RWPE2 (cell line): ENCODE measurements at regions not wholly inside any gene's neighbourhood (a gene's known extent, or its start where the extent isn't known, plus 50 kb on each side); places are given as distances from the start of the nearest gene placed in this dataset.

ENCODE experiments used
- ATAC-seq: fragments of 200-7000 bp; cut with Tn5 transposase; 3 replicates; pipeline ENCODE4 v1.9.1; 2021; ENCODE audit warnings: low read depth
- DNase-seq: peaks from one replicate; pipeline ENCODE4 v3.0.0-alpha.2; 2020; ENCODE audit warnings: low spot score
- H3K27ac ChIP-seq: fragments of 450-650 bp; 2 replicates; pipeline ENCODE4 v1.5.1; 2017; ENCODE audit warnings: mild to moderate bottlenecking; ENCODE audit not compliant: poor library complexity, severe bottlenecking
- H3K27me3 ChIP-seq: fragments of 250-450 bp; sonication (Bioruptor Pico); 2 replicates; pipeline ENCODE4 v1.5.1; 2021; ENCODE audit warnings: mild to moderate bottlenecking, moderate library complexity; ENCODE audit not compliant: insufficient read depth, poor library complexity, severe bottlenecking
- H3K36me3 ChIP-seq: fragments of 250-450 bp; sonication (Bioruptor Pico); 2 replicates; pipeline ENCODE4 v1.5.1; 2020; ENCODE audit warnings: low read depth, mild to moderate bottlenecking, moderate library complexity
- H3K4me1 ChIP-seq: fragments of 250-450 bp; sonication (Bioruptor Pico); 2 replicates; pipeline ENCODE4 v1.5.1; 2021; ENCODE audit warnings: mild to moderate bottlenecking, moderate library complexity; ENCODE audit not compliant: insufficient read depth, poor library complexity, severe bottlenecking
- H3K4me3 ChIP-seq: fragments of 250-450 bp; sonication (Bioruptor Pico); 2 replicates; pipeline ENCODE4 v1.5.1; 2021; ENCODE audit warnings: mild to moderate bottlenecking, moderate library complexity; ENCODE audit not compliant: severe bottlenecking
- H3K9me3 ChIP-seq: fragments of 250-450 bp; sonication (Bioruptor Pico); 2 replicates; pipeline ENCODE4 v1.5.1; 2021; ENCODE audit warnings: mild to moderate bottlenecking, moderate library complexity; ENCODE audit not compliant: severe bottlenecking
- TF ChIP-seq, protein P1 (sequence below): fragments of 450-650 bp; IDR thresholded peaks from one replicate; pipeline ENCODE4 v1.5.1; 2017; ENCODE audit warnings: mild to moderate bottlenecking, moderate library complexity; ENCODE audit not compliant: poor library complexity, severe bottlenecking

DNA sequence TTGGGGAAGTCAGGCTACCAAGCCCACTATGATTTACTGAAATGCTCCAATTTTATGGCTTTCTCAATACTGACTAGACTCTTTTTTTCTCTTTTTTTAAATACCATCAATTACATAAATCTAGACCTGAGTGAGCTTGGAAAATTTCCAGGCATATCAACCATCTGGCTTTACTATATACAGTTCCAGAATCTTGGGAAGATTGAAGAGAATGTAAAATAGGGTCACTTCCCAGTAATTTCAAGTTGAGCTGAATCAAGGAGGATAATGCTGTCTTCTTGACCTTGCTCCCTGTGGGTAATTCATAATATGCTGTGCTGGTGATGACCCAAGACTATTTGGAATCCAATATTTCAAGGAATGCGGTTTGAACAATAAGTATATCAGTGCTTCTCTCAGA is 108.1 kb downstream of the MAP3K21 start:
- Histone ChIP-seq H3K4me3 (no peak overlapping the region), H3K27me3 (no peaks in the 10 kb centered on the region), H3K4me1 (no peaks in the 10 kb centered on the region), H3K36me3 (no peaks in the 10 kb centered on the region), H3K27ac (no peak overlapping the region), H3K9me3 (no peaks in the 10 kb centered on the region)
- no peak for DNase-seq
- TF ChIP-seq, protein P1, sequence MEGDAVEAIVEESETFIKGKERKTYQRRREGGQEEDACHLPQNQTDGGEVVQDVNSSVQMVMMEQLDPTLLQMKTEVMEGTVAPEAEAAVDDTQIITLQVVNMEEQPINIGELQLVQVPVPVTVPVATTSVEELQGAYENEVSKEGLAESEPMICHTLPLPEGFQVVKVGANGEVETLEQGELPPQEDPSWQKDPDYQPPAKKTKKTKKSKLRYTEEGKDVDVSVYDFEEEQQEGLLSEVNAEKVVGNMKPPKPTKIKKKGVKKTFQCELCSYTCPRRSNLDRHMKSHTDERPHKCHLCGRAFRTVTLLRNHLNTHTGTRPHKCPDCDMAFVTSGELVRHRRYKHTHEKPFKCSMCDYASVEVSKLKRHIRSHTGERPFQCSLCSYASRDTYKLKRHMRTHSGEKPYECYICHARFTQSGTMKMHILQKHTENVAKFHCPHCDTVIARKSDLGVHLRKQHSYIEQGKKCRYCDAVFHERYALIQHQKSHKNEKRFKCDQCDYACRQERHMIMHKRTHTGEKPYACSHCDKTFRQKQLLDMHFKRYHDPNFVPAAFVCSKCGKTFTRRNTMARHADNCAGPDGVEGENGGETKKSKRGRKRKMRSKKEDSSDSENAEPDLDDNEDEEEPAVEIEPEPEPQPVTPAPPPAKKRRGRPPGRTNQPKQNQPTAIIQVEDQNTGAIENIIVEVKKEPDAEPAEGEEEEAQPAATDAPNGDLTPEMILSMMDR, result no peak
- ATAC-seq, result no peak

DNA sequence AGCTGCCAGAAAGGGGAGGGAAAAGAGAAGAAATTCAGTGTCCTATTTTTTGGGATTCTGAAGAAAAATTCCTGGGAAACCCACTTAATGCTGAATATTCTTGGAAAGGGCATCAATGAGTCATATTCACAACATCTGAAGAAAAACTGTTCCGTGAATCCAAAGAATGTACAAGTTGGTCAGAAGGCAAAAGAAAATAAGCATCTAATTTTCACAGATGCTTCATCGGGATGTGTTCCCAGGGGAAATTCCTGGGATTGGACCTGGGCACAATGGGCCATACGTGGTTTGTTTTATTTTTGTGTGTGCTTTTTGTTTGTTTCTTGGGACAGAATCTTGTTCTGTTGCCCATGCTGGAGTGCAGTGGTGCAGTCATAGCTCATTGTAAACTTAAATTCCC is 112.2 kb downstream of the MAP3K21 start:
- DNase-seq, result no peak
- TF ChIP-seq, protein P1, result no peak
- Histone ChIP-seq H3K9me3 (no peaks in the 10 kb centered on the region), H3K36me3 (no peaks in the 10 kb centered on the region), H3K4me1 (peaks cover 6% of the 10 kb centered on the region), H3K27ac (no peak overlapping the region), H3K4me3 (no peak overlapping the region), H3K27me3 (no peaks in the 10 kb centered on the region)
- ATAC-seq, result no peak

- ATAC-seq, result 0 out of 3 replicates have a peak, but pooled peaks have one; percentile 27
- H3K4me1 ChIP-seq, result peaks cover 6% of the 10 kb centered on the region
- no peak for DNase-seq
- H3K36me3 ChIP-seq, result no peaks in the 10 kb centered on the region
- H3K9me3 ChIP-seq, result no peaks in the 10 kb centered on the region
- no peaks in the 10 kb centered on the region for H3K27me3 ChIP-seq
- no peak overlapping the region for H3K27ac ChIP-seq
- TF ChIP-seq, protein P1, result peak; percentile 60
- no peak overlapping the region for H3K4me3 ChIP-seq
Observed at GRCh38 chr1:233440951-233441401, 113.5 kb downstream of the MAP3K21 start.

- Histone ChIP-seq H3K27ac (no peak overlapping the region), H3K4me1 (peaks cover 6% of the 10 kb centered on the region), H3K27me3 (no peaks in the 10 kb centered on the region), H3K9me3 (no peaks in the 10 kb centered on the region), H3K36me3 (no peaks in the 10 kb centered on the region), H3K4me3 (no peak overlapping the region)
- TF ChIP-seq, protein P1, result no peak
- no peak for ATAC-seq
- no peak for DNase-seq
Observed at GRCh38 chr1:233442026-233442780, 114.7 kb downstream of the MAP3K21 start.
